SHP77 treated with DMSO at 0.1 percent for 48 hours (cell line): ENCODE measurements at regions not wholly inside any gene's neighbourhood (a gene's known extent, or its start where the extent isn't known, plus 50 kb on each side); places are given as distances from the start of the nearest gene placed in this dataset.

ENCODE experiments used
- DNase-seq: peaks from one replicate; lab custom pipeline; 2025; lab: John Stamatoyannopoulos, UW

DNA sequence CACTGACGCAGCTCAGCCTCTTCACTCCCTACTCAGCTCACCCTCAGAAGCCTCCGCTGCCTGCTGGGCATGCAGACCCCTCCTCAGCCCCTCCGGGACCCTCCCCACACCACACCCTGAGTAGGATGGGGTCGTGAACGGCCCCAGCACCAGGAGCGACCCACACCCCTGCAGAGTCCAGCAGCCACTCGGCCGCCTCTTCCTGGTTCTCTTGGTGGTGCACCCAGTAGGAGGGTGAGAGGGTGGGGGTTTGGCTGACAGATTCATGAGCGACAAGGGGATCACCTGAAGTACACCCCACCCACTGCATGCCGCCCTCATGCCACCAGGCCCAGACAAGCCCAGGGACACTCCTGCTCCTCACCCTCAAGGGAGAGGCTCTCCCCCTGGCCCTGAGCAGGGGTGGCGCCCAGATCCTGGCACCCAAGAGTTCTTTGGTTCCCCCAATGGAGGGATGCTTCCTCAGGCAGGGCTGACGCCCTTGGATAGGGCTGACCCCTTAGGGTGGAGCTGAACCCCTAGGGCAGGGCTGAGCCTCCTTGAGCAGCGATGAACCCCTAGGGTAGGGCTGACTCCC is 76.6 kb upstream of the GPC1 start:
- DNase-seq: no peak

GRCh38 chr2:240359695-240360094 is 75.8 kb upstream of the GPC1 start:
- no peak for DNase-seq

DNA sequence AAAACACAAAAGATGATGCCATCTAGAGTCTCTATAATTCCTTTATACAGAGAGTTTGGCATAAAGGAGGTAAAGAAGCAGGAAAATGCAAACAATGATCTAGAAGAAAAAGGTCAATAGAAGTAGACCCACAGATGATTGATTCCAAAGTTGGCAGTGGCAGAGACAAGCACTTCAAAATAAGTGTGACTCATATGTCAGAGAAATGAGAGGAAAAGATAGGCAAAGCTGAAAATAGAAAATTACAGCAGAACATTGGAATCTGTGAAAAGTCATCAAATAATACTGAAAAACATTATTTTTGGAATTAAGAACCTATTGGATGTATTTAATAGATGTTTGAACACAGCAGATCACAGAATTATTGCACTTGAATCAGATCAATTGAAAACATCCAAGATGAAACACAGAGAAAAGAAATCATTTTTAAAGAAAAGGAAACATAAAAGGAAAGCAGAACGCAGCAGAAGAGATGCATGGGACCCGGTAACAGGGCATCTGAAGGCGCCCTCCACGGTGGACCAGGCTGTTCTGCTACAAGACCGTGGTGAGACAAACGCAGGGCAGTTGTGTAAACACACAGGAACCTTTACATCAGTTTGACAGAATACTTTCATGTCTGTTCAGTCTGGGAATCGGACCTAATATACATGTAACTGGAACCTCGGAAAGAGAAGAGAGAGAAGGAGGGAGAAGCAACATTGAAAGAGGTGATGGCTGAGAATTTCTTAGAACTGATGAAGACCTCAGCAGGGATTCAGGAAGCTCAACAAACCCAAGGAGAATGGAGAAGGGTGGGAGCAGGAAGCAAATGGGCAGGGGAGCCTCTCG is 74.6 kb upstream of the GPC1 start:
- no peak for DNase-seq

- no peak for DNase-seq
Observed at GRCh38 chr2:240362216-240362755, 73.2 kb upstream of the GPC1 start.

DNA sequence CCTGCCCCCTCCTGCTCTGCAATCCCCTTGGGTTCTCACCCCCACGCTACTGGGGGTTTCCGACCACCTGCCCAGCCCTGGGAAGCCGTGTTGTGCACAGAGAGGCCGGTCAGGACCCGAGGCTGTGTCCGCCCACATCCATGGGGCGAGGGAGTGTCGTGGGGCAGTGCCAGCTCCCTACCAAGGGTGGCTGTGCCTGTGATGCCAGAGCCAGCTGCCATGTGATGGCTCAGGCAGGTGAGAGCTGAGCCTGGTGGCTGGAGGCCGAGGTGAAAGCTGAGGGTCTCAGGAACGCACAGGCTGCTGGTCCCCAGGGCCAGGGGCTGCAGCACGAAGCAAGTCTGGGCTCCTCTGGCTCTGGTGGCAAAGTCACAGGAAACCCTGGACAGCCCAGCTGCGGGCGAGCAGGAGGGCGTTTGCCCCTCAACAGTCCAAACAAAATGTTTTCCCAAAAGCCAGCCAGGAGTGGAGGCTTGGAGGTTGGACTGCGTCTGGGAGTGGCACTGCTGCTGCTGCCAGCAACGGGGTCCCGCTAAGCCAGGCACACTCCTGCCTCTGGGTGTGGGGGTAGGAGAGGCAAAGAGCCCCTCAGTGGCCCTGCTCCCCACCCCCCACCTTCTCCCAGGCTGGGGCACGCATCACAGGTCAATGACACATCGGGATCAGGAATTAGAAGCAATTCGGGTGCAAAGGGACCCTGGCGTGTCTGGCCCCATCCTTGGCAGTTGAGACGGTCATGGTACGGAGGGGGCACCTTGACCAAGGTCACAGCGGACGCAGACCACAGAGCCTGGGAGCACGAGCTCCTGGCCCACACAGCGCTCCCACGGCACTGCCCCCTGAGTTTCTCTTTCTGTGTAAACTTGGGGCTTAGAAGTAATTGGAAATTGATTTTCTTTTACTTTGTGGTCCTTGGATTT is 72.4 kb upstream of the GPC1 start:
- no peak for DNase-seq

DNA sequence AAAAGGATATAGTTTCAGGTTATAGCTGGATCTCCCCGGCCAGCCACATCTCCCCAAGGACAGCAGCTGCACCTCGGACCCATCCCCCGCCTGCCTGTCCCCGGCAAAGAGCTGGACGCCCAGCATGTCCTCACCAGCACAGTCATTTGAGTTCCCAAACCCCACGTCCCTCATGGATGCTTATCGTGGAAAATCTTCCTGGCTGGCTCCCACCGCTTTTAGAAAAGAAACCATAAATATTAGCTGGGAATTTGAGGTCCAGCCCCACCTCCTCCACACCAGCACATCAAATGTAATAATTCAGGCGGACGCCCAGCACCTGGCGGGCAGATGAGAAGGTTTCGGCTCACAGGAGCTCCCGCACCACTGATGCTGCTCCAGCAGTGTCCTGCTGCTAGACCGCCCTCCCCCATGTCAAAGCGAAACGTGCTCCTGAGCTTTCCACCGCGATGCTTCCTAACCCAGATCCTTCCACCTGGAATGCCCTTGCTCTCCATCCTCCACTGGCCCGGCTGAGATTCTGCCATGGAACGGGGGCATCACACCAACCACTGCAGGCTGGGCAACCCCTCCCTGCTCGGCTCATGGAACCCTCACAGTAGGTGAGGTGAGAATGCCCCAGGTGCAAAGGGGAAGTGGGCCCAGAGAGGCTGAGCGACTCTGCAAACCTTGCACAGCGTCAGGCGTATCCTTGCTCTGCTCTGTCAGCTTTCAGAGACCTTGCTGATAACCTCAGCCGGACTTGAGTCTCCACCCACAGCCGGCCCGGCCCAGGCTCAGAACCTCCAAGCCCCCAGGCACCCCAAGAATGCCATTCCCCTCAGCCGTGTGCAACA is 71.5 kb upstream of the GPC1 start:
- no peak for DNase-seq

GRCh38 chr2:240364582-240364960 is 70.9 kb upstream of the GPC1 start:
- DNase-seq: no peak

GRCh38 chr2:240364961-240365775 is 70.3 kb upstream of the GPC1 start:
- no peak for DNase-seq

- no peak for DNase-seq
Observed at GRCh38 chr2:240365971-240366471, 69.4 kb upstream of the GPC1 start.

- no peak for DNase-seq
Observed at GRCh38 chr2:240366901-240367300, 68.6 kb upstream of the GPC1 start.

DNA sequence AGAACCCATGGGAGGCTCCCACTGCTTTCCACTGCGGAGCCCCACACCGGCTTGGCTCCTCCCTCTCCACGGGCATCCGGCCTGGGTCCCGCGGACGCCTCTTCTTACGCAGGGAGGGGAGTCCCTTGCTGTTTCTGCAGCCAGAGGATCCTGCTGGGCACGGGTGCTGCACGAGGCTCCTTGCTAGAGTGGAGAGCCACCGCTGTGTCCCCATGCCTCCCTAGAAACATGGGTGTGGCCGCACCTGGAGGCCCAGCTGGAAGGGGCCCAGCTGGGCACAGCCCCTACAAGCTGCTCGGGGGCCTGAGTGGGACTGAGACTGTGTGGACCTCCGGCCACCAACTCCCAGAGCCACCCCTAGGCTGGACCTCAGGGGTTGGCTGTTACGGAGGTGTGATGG is 67.7 kb upstream of the GPC1 start:
- DNase-seq: no peak

DNA sequence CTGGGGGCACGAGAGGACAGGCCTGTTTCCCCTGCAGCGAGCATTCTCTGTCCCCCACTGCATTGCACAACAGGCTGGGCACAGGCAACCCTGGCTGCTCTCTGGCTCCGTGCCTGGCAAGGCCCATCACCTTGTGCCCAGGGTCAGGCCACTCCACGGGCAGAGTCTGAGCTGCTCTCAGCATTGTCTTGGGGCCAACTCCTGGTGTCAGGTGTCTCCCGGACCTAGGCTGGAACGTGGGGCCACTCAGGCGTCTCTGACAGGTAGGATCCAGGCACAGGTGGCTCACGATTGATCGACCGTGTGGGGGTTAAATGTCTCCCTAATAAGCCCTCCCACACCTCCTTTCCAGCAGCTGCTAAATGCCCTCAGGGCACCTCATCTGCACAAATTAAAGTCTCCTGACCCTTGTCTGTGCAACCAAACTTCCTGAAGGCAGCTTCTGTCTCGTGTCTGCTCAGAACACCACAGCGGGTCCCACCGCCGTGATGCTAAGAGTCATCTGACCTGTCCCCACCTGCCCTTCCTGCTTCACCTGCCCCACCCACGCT is 66.6 kb upstream of the GPC1 start:
- DNase-seq: no peak

DNA sequence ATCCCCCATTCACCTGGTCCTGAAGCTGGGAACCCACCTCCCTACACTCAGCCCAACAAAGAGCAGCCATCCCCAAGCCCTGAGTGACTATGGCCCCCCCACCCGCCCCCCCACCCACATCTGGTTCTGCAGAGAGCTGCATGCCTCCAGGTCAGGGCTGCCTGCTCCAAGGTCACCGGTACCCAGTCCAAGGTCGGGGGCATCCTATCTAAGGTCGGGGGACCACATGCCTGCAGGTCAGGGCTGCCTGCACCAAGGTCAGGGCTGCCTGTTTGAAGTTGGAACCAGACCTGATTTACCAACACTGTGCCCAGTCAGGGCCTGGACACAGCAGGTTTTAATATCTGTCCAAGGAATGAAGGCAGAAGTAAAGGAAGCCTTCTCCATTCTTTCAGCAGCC is 66.1 kb upstream of the GPC1 start:
- DNase-seq: no peak

DNA sequence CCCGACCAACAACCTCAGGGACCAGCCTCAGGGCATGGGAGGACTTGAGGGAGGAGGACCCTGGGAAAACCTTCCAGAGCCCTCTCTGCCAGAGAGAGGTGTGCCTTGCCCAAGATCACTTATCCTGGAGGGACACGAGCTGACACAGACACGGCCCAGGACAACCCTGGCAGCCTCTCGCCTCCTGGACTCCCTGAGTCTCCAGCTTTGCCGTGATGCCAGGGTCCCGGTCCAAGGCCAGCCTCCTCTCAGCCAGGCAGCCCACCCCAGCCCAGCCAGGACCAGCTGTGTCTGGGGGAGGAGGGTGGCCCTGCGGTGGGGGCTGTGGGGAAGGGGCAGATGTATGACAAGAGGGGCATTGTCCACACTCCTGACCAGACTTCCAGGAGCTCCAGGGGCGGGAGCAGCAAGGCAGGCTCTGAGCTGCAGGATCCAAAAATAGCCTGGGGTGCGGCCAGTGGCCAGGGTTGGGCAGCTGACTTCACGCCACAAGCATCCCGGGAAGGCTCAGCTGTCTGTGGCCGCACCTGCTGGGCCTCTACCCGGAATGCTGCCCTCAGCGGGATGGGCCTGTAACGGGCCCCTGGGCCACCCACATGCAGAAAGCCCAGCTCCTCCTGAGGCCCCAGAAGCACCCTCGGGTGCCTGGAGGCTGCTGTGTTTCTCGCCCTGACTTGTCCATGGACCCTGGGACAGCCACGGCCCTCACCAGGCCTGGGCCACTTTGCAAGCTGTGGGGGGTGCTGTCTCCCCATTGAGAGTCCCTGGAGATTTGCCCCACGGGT is 65.5 kb upstream of the GPC1 start:
- DNase-seq: no peak

DNA sequence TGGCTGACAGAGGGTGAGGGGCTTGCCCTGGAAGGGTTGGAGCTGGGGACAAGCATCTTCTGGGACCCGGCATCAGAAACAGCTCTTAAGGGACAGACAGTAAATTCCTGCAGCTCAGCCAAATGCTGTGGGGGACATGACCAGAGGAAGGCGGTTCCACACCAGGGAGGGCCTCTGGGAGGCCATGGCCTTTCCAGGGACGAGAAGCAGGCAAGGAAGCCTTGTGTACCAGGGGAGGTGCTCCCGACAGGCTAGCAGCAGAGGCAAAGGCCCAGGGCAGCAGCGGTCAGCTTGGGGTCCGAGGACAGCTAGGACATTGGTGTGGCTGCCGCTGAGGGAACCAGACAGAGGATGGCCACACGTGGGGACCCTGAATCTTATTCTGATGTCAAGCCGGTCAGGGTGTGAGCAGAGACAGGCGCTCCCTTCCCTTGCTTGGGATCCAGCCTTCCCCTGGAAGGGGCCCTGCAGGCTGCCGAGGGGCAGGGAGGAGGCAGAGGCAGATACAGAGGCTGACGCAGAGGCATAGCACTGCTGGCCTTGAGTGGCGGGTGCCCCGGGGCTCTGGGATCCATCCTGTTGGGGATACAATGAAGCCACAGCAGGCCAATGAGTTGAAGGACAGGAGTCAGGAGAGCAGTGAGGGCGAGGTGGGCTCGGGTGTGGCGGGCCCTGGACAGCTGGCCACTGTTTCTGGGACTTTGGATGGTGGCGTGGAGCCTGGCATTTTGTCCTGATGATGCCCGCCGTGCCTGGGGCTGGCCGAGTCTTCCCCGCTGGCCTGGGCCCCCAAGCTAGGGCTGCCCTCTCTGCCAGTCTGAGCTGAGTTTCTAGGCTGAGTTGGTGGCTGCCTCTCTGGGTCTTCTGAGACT is 64.1 kb upstream of the GPC1 start:
- no peak for DNase-seq

GRCh38 chr2:240372101-240372500 is 63.4 kb upstream of the GPC1 start:
- no peak for DNase-seq

DNA sequence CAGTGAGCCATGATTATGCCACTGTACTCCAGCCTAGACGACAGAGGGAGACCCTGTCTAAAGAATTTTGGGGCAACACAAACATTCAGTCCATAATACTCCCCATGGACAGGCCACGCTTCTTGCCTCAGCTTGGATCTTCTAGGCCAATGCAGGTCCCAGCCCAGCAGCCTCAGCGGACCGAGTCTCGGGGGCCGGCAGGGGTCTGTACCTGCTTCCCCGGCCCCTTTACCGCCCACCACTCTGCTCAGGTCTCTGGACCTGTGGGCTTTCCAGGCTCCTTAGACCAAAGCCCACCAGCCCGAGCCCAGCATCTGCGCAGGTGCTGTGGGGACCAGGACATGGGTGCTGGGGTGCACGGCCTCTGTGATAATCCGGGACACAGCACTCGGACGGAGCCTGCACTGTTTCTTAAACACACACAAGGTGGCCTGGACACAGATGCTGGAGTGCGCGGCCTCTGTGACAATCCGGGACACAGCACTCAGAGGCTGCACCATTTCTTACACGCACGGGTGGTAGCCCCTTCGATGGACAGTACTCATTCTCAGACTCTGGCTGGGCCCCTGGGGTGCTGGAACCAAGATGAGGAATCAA is 62.1 kb upstream of the GPC1 start:
- DNase-seq: no peak
